Upper lobe of left lung (tissue), 4 donors: ENCODE measurements at regions not wholly inside any gene's neighbourhood (a gene's known extent, or its start where the extent isn't known, plus 50 kb on each side); places are given as distances from the start of the nearest gene placed in this dataset.

Experiments
- POLR2A ChIP-seq, 4 donors: fragments of 450-650 bp; IDR thresholded peaks; one replicate each; pipeline ENCODE4 v1.5.1; 2016 to 2017; ENCODE audit warnings: antibody characterized with exemption in 4 of 4, mild to moderate bottlenecking in 2 of 4
- POLR2AphosphoS5 ChIP-seq, 2 donors: sonication (generic); formaldehyde crosslinking; IDR thresholded peaks; one replicate each; pipeline ENCODE4 v1.5.1; 2017; ENCODE audit warnings: antibody characterized with exemption in 2 of 2
- TF ChIP-seq, protein P1 (sequence below), 6 experiments: fragments of 450-650 bp in 4 of 6; fragments of 200-600 bp in 2 of 6; sonication (generic) in 2 of 6; IDR thresholded peaks; one replicate each; pipeline ENCODE4 v1.5.1; 2016 to 2019; ENCODE audit warnings: antibody characterized with exemption in 6 of 6

DNA sequence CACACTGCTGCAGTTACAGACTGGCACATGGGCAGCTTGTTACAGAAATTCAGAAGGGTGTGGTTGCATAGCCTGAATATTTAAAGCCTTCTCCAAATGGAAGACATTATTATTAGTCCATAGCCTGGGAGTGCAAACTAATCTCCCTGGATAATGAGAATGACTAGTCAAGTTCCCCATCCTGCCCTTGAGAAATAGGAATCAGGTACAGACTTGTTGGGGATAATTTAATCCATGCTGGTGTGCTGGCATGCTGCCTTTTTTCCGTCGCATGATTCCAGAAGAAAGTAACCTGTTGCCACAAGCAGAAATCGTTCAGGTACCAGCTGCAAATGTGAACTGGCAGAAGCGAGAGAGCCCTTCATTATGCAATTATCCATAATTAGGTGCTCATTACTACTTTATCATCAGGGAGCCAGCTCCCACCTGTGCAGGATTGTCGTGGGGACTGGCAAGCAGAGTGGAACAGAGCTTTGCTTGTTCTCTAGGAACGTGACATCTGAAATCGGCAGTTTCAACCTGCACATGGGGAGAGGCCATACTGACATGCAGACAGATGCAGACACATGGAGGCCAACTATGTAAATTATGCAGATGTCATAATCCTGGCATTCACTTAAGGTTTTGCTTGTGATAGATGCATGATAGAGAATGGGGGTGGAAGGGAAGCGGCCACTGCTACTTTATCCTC, 419.4 kb downstream of the PMP22 start:
- TF ChIP-seq, protein P1, sequence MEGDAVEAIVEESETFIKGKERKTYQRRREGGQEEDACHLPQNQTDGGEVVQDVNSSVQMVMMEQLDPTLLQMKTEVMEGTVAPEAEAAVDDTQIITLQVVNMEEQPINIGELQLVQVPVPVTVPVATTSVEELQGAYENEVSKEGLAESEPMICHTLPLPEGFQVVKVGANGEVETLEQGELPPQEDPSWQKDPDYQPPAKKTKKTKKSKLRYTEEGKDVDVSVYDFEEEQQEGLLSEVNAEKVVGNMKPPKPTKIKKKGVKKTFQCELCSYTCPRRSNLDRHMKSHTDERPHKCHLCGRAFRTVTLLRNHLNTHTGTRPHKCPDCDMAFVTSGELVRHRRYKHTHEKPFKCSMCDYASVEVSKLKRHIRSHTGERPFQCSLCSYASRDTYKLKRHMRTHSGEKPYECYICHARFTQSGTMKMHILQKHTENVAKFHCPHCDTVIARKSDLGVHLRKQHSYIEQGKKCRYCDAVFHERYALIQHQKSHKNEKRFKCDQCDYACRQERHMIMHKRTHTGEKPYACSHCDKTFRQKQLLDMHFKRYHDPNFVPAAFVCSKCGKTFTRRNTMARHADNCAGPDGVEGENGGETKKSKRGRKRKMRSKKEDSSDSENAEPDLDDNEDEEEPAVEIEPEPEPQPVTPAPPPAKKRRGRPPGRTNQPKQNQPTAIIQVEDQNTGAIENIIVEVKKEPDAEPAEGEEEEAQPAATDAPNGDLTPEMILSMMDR (IDR thresholded peaks at IDR 0.05), result no peak
- no peak for TF ChIP-seq POLR2A (IDR thresholded peaks at IDR 0.05)
- TF ChIP-seq POLR2AphosphoS5 (IDR thresholded peaks at IDR 0.05), result no peak
